ENCODE measurements at regions not wholly inside any gene's neighbourhood (a gene's known extent, or its start where the extent isn't known, plus 50 kb on each side); places are given as distances from the start of the nearest gene placed in this dataset.

GRCh38 chr5:126066836-126067235 is 356.4 kb upstream of the GRAMD2B start:
- TF ChIP-seq, protein P1, sequence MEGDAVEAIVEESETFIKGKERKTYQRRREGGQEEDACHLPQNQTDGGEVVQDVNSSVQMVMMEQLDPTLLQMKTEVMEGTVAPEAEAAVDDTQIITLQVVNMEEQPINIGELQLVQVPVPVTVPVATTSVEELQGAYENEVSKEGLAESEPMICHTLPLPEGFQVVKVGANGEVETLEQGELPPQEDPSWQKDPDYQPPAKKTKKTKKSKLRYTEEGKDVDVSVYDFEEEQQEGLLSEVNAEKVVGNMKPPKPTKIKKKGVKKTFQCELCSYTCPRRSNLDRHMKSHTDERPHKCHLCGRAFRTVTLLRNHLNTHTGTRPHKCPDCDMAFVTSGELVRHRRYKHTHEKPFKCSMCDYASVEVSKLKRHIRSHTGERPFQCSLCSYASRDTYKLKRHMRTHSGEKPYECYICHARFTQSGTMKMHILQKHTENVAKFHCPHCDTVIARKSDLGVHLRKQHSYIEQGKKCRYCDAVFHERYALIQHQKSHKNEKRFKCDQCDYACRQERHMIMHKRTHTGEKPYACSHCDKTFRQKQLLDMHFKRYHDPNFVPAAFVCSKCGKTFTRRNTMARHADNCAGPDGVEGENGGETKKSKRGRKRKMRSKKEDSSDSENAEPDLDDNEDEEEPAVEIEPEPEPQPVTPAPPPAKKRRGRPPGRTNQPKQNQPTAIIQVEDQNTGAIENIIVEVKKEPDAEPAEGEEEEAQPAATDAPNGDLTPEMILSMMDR (IDR thresholded peaks at IDR 0.05), result no peak
- TF ChIP-seq POLR2A (IDR thresholded peaks at IDR 0.05), result no peak
